ENCODE measurements at regions not wholly inside any gene's neighbourhood (a gene's known extent, or its start where the extent isn't known, plus 50 kb on each side); places are given as distances from the start of the nearest gene placed in this dataset.

- Mint-ChIP-seq H3K4me3 (ENCODE audit: low read depth) (no peak overlapping the region), H3K27me3 (ENCODE audit: low read depth) (peaks cover 2% of the 10 kb centered on the region), H3K36me3 (ENCODE audit: low read depth) (no peaks in the 10 kb centered on the region), H3K27ac (no peak overlapping the region), H3K9me3 (peaks cover 4% of the 10 kb centered on the region), H3K4me1 (ENCODE audit: low read depth) (peaks cover 8% of the 10 kb centered on the region)
- intact Hi-C loops (cut with micrococcal nuclease): no loop called here
- no peak for DNase-seq (ENCODE audit: low spot score)
These were observed 149.6 kb upstream of the UBE2E1 start for GRCh38 chr3:23656199-23656598.

GRCh38 chr3:23656821-23657220 is 148.9 kb upstream of the UBE2E1 start:
- Mint-ChIP-seq H3K36me3 (ENCODE audit: low read depth) (no peaks in the 10 kb centered on the region), H3K4me1 (ENCODE audit: low read depth) (peaks cover 8% of the 10 kb centered on the region), H3K4me3 (ENCODE audit: low read depth) (no peak overlapping the region), H3K9me3 (peaks cover 4% of the 10 kb centered on the region), H3K27me3 (ENCODE audit: low read depth) (peaks cover 2% of the 10 kb centered on the region), H3K27ac (no peak overlapping the region)
- intact Hi-C loops (cut with micrococcal nuclease): no loop called here
- DNase-seq (ENCODE audit: low spot score): no peak

GRCh38 chr3:23657647-23658046 is 148.1 kb upstream of the UBE2E1 start:
- Mint-ChIP-seq H3K4me1 (ENCODE audit: low read depth) (peaks cover 8% of the 10 kb centered on the region), H3K9me3 (peaks cover 4% of the 10 kb centered on the region), H3K36me3 (ENCODE audit: low read depth) (no peaks in the 10 kb centered on the region), H3K4me3 (ENCODE audit: low read depth) (no peak overlapping the region), H3K27me3 (ENCODE audit: low read depth) (peaks cover 2% of the 10 kb centered on the region), H3K27ac (no peak overlapping the region)
- intact Hi-C loops (cut with micrococcal nuclease): no loop called here
- DNase-seq (ENCODE audit: low spot score): no peak

GRCh38 chr3:23659274-23659673 is 146.5 kb upstream of the UBE2E1 start:
- no peaks in the 10 kb centered on the region for H3K36me3 Mint-ChIP-seq (ENCODE audit: low read depth)
- peaks cover 4% of the 10 kb centered on the region for H3K27me3 Mint-ChIP-seq (ENCODE audit: low read depth)
- no peak overlapping the region for H3K4me3 Mint-ChIP-seq (ENCODE audit: low read depth)
- intact Hi-C loops (cut with micrococcal nuclease): no loop called here
- no peaks in the 10 kb centered on the region for H3K4me1 Mint-ChIP-seq (ENCODE audit: low read depth)
- no peak for DNase-seq (ENCODE audit: low spot score)
- H3K27ac Mint-ChIP-seq: no peak overlapping the region
- peaks cover 4% of the 10 kb centered on the region for H3K9me3 Mint-ChIP-seq

GRCh38 chr3:23659840-23660430 is 145.8 kb upstream of the UBE2E1 start:
- intact Hi-C loops (cut with micrococcal nuclease): no loop called here
- DNase-seq (ENCODE audit: low spot score): no peak
- no peak overlapping the region for H3K27ac Mint-ChIP-seq
- H3K9me3 Mint-ChIP-seq: peaks cover 4% of the 10 kb centered on the region
- no peaks in the 10 kb centered on the region for H3K36me3 Mint-ChIP-seq (ENCODE audit: low read depth)
- no peaks in the 10 kb centered on the region for H3K4me1 Mint-ChIP-seq (ENCODE audit: low read depth)
- peaks cover 4% of the 10 kb centered on the region for H3K27me3 Mint-ChIP-seq (ENCODE audit: low read depth)
- H3K4me3 Mint-ChIP-seq (ENCODE audit: low read depth): no peak overlapping the region

GRCh38 chr3:23662079-23662617 is 143.6 kb upstream of the UBE2E1 start:
- Mint-ChIP-seq H3K27ac (no peak overlapping the region), H3K4me1 (ENCODE audit: low read depth) (no peaks in the 10 kb centered on the region), H3K9me3 (no peaks in the 10 kb centered on the region), H3K27me3 (ENCODE audit: low read depth) (peaks cover 4% of the 10 kb centered on the region), H3K36me3 (ENCODE audit: low read depth) (no peaks in the 10 kb centered on the region), H3K4me3 (ENCODE audit: low read depth) (no peak overlapping the region)
- intact Hi-C loops (cut with micrococcal nuclease): no loop called here
- DNase-seq (ENCODE audit: low spot score): no peak

GRCh38 chr3:23663246-23663645 is 142.5 kb upstream of the UBE2E1 start:
- no peak overlapping the region for H3K4me3 Mint-ChIP-seq (ENCODE audit: low read depth)
- no peaks in the 10 kb centered on the region for H3K4me1 Mint-ChIP-seq (ENCODE audit: low read depth)
- H3K36me3 Mint-ChIP-seq (ENCODE audit: low read depth): no peaks in the 10 kb centered on the region
- H3K27ac Mint-ChIP-seq: no peak overlapping the region
- intact Hi-C loops (cut with micrococcal nuclease): no loop called here
- H3K9me3 Mint-ChIP-seq: no peaks in the 10 kb centered on the region
- no peak for DNase-seq (ENCODE audit: low spot score)
- H3K27me3 Mint-ChIP-seq (ENCODE audit: low read depth): peaks cover 4% of the 10 kb centered on the region

GRCh38 chr3:23663661-23664186 is 142.0 kb upstream of the UBE2E1 start:
- H3K27ac Mint-ChIP-seq: no peak overlapping the region
- no peak for DNase-seq (ENCODE audit: low spot score)
- intact Hi-C loops (cut with micrococcal nuclease): no loop called here
- H3K9me3 Mint-ChIP-seq: no peaks in the 10 kb centered on the region
- H3K36me3 Mint-ChIP-seq (ENCODE audit: low read depth): no peaks in the 10 kb centered on the region
- H3K4me3 Mint-ChIP-seq (ENCODE audit: low read depth): no peak overlapping the region
- peaks cover 4% of the 10 kb centered on the region for H3K27me3 Mint-ChIP-seq (ENCODE audit: low read depth)
- no peaks in the 10 kb centered on the region for H3K4me1 Mint-ChIP-seq (ENCODE audit: low read depth)

GRCh38 chr3:23664459-23664858 is 141.3 kb upstream of the UBE2E1 start:
- no peaks in the 10 kb centered on the region for H3K36me3 Mint-ChIP-seq (ENCODE audit: low read depth)
- H3K4me1 Mint-ChIP-seq (ENCODE audit: low read depth): no peaks in the 10 kb centered on the region
- DNase-seq (ENCODE audit: low spot score): no peak
- peaks cover 5% of the 10 kb centered on the region for H3K27me3 Mint-ChIP-seq (ENCODE audit: low read depth)
- no peak overlapping the region for H3K27ac Mint-ChIP-seq
- no peak overlapping the region for H3K4me3 Mint-ChIP-seq (ENCODE audit: low read depth)
- H3K9me3 Mint-ChIP-seq: no peaks in the 10 kb centered on the region
- intact Hi-C loops (cut with micrococcal nuclease): no loop called here

GRCh38 chr3:23665741-23666140 is 140.0 kb upstream of the UBE2E1 start:
- H3K36me3 Mint-ChIP-seq (ENCODE audit: low read depth): no peaks in the 10 kb centered on the region
- peaks cover 9% of the 10 kb centered on the region for H3K27me3 Mint-ChIP-seq (ENCODE audit: low read depth)
- H3K4me1 Mint-ChIP-seq (ENCODE audit: low read depth): no peaks in the 10 kb centered on the region
- no peak for DNase-seq (ENCODE audit: low spot score)
- intact Hi-C loops (cut with micrococcal nuclease): no loop called here
- H3K4me3 Mint-ChIP-seq (ENCODE audit: low read depth): no peak overlapping the region
- no peak overlapping the region for H3K27ac Mint-ChIP-seq
- H3K9me3 Mint-ChIP-seq: no peaks in the 10 kb centered on the region

- intact Hi-C loops (cut with micrococcal nuclease): no loop called here
- Mint-ChIP-seq H3K36me3 (ENCODE audit: low read depth) (no peaks in the 10 kb centered on the region), H3K27me3 (ENCODE audit: low read depth) (peaks cover 13% of the 10 kb centered on the region)
These were observed 138.9 kb upstream of the UBE2E1 start for GRCh38 chr3:23666818-23667217.

GRCh38 chr3:23667536-23668429 is 138.0 kb upstream of the UBE2E1 start:
- Mint-ChIP-seq H3K9me3 (no peaks in the 10 kb centered on the region), H3K4me1 (ENCODE audit: low read depth) (no peaks in the 10 kb centered on the region), H3K27me3 (ENCODE audit: low read depth) (peaks cover 17% of the 10 kb centered on the region), H3K36me3 (ENCODE audit: low read depth) (no peaks in the 10 kb centered on the region), H3K27ac (no peak overlapping the region), H3K4me3 (ENCODE audit: low read depth) (no peak overlapping the region)
- intact Hi-C loops (cut with micrococcal nuclease): no loop called here
- no peak for DNase-seq (ENCODE audit: low spot score)

More at GRCh38 chr3:23666818-23667217, 138.9 kb upstream of the UBE2E1 start:
- Mint-ChIP-seq H3K9me3 (no peaks in the 10 kb centered on the region), H3K27ac (no peak overlapping the region), H3K4me1 (ENCODE audit: low read depth) (no peaks in the 10 kb centered on the region), H3K4me3 (ENCODE audit: low read depth) (no peak overlapping the region)
- DNase-seq (ENCODE audit: low spot score): no peak

GRCh38 chr3:23668430-23668904 is 137.3 kb upstream of the UBE2E1 start:
- H3K27me3 Mint-ChIP-seq (ENCODE audit: low read depth): peaks cover 21% of the 10 kb centered on the region
- no peaks in the 10 kb centered on the region for H3K36me3 Mint-ChIP-seq (ENCODE audit: low read depth)
- H3K4me3 Mint-ChIP-seq (ENCODE audit: low read depth): no peak overlapping the region
- intact Hi-C loops (cut with micrococcal nuclease): no loop called here
- H3K9me3 Mint-ChIP-seq: no peaks in the 10 kb centered on the region
- DNase-seq (ENCODE audit: low spot score): no peak
- H3K27ac Mint-ChIP-seq: no peak overlapping the region
- H3K4me1 Mint-ChIP-seq (ENCODE audit: low read depth): no peaks in the 10 kb centered on the region

All from activated T-helper 2 cell treated with anti-CD3 and anti-CD28 coated beads, Interferon-gamma antibody, Interleukin-2, Interleukin-4, amounts not matched to agents 10 μg/mL and 5 μg/mL and 100 μg/mL, durations not matched to agents 14 hours and 24 hours and 36 hours (primary cell).